Subcutaneous abdominal adipose tissue (tissue), 5 donors: ENCODE measurements at regions not wholly inside any gene's neighbourhood (a gene's known extent, or its start where the extent isn't known, plus 50 kb on each side); places are given as distances from the start of the nearest gene placed in this dataset.

Experiments used
- H3K27ac ChIP-seq: one replicate; pipeline ENCODE4 v1.7.0; 2013; ENCODE audit warnings: low read depth, mild to moderate bottlenecking, inconsistent platforms, low read length, moderate library complexity
- H3K27me3 ChIP-seq, 5 donors: one replicate each; pipeline ENCODE4 v1.7.0; 2013; ENCODE audit warnings: low read length in 5 of 5, inconsistent platforms in 1 of 5; ENCODE audit not compliant: control insufficient read depth in 5 of 5, insufficient read depth in 4 of 5
- H3K36me3 ChIP-seq, 5 donors: one replicate each; pipeline ENCODE4 v1.7.0; 2013; ENCODE audit warnings: low read length in 5 of 5; ENCODE audit not compliant: control insufficient read depth in 5 of 5, insufficient read depth in 5 of 5
- H3K4me1 ChIP-seq, 5 donors: one replicate each; pipeline ENCODE4 v1.7.0; 2013; ENCODE audit warnings: low read length in 5 of 5, mild to moderate bottlenecking in 3 of 5, moderate library complexity in 1 of 5; ENCODE audit not compliant: control insufficient read depth in 5 of 5, insufficient read depth in 5 of 5
- H3K4me3 ChIP-seq, 5 donors: one replicate each; pipeline ENCODE4 v1.7.0; 2013; ENCODE audit warnings: low read length in 5 of 5, low read depth in 1 of 5
- H3K9ac ChIP-seq, 5 donors: one replicate each; pipeline ENCODE4 v1.7.0; 2013; ENCODE audit warnings: low read length in 5 of 5, mild to moderate bottlenecking in 4 of 5, moderate library complexity in 3 of 5
- H3K9me3 ChIP-seq, 5 donors: one replicate each; pipeline ENCODE4 v1.7.0; 2013; ENCODE audit warnings: low read length in 5 of 5; ENCODE audit not compliant: control insufficient read depth in 5 of 5
- donor health status: healthy.
- donor health status: healthy.
- donor health status: healthy.
- donor health status: healthy.
- donor health status: healthy.

GRCh38 chr2:107648781-107649404, 177.8 kb upstream of the RGPD4 start:
- no peak overlapping the region for H3K9ac ChIP-seq
- H3K27me3 ChIP-seq, result no peaks in the 10 kb centered on the region
- no peak overlapping the region for H3K4me3 ChIP-seq
- no peak overlapping the region for H3K27ac ChIP-seq
- H3K4me1 ChIP-seq, result no peaks in the 10 kb centered on the region
- peaks cover 0 to 17% (median 12%) of the 10 kb centered on the region in 5 donors for H3K9me3 ChIP-seq
- H3K36me3 ChIP-seq, result no peaks in the 10 kb centered on the region

- Histone ChIP-seq H3K36me3 (no peaks in the 10 kb centered on the region), H3K9me3 (no peaks in the 10 kb centered on the region), H3K27ac (no peak overlapping the region), H3K4me3 (no peak overlapping the region), H3K4me1 (no peaks in the 10 kb centered on the region), H3K27me3 (no peaks in the 10 kb centered on the region), H3K9ac (no peak overlapping the region)
These were observed 169.6 kb upstream of the RGPD4 start for GRCh38 chr2:107657049-107657448.

GRCh38 chr2:107663632-107664031, 163.1 kb upstream of the RGPD4 start:
- H3K9ac ChIP-seq, result no peak overlapping the region
- H3K9me3 ChIP-seq, result peaks cover 0 to 2% (median 0%) of the 10 kb centered on the region in 5 donors
- no peak overlapping the region for H3K27ac ChIP-seq
- no peaks in the 10 kb centered on the region for H3K4me1 ChIP-seq
- no peak overlapping the region for H3K4me3 ChIP-seq
- no peaks in the 10 kb centered on the region for H3K36me3 ChIP-seq
- H3K27me3 ChIP-seq, result no peaks in the 10 kb centered on the region

- no peaks in the 10 kb centered on the region for H3K4me1 ChIP-seq
- H3K36me3 ChIP-seq, result no peaks in the 10 kb centered on the region
- peaks cover 5 to 16% (median 9%) of the 10 kb centered on the region in 5 donors for H3K9me3 ChIP-seq
- H3K9ac ChIP-seq, result no peak overlapping the region
- no peak overlapping the region for H3K27ac ChIP-seq
- no peak overlapping the region for H3K4me3 ChIP-seq
- no peaks in the 10 kb centered on the region for H3K27me3 ChIP-seq
These were observed 157.4 kb upstream of the RGPD4 start for GRCh38 chr2:107669335-107669734.

- no peaks in the 10 kb centered on the region for H3K36me3 ChIP-seq
- no peak overlapping the region for H3K4me3 ChIP-seq
- H3K9ac ChIP-seq, result no peak overlapping the region
- no peaks in the 10 kb centered on the region for H3K27me3 ChIP-seq
- H3K9me3 ChIP-seq, result no peaks in the 10 kb centered on the region
- H3K27ac ChIP-seq, result no peak overlapping the region
- no peaks in the 10 kb centered on the region for H3K4me1 ChIP-seq
These were observed 144.8 kb upstream of the RGPD4 start for GRCh38 chr2:107681936-107682335.

- no peaks in the 10 kb centered on the region for H3K36me3 ChIP-seq
- no peak overlapping the region for H3K27ac ChIP-seq
- H3K4me3 ChIP-seq, result no peak overlapping the region
- no peak overlapping the region for H3K9ac ChIP-seq
- no peaks in the 10 kb centered on the region for H3K27me3 ChIP-seq
- no peaks in the 10 kb centered on the region for H3K4me1 ChIP-seq
- H3K9me3 ChIP-seq, result no peaks in the 10 kb centered on the region
These were observed 142.3 kb upstream of the RGPD4 start for GRCh38 chr2:107684421-107684820.

GRCh38 chr2:107685421-107685986, 141.2 kb upstream of the RGPD4 start:
- Histone ChIP-seq H3K9ac (no peak overlapping the region), H3K27me3 (no peaks in the 10 kb centered on the region), H3K4me3 (no peak overlapping the region), H3K27ac (no peak overlapping the region), H3K9me3 (no peaks in the 10 kb centered on the region), H3K4me1 (no peaks in the 10 kb centered on the region), H3K36me3 (no peaks in the 10 kb centered on the region)

GRCh38 chr2:107687073-107687472, 139.6 kb upstream of the RGPD4 start:
- Histone ChIP-seq H3K27ac (no peak overlapping the region), H3K27me3 (no peaks in the 10 kb centered on the region), H3K36me3 (no peaks in the 10 kb centered on the region), H3K4me3 (no peak overlapping the region), H3K4me1 (no peaks in the 10 kb centered on the region), H3K9ac (no peak overlapping the region), H3K9me3 (no peaks in the 10 kb centered on the region)

GRCh38 chr2:107688135-107688534, 138.6 kb upstream of the RGPD4 start:
- Histone ChIP-seq H3K9me3 (no peaks in the 10 kb centered on the region), H3K9ac (no peak overlapping the region), H3K36me3 (no peaks in the 10 kb centered on the region), H3K27ac (no peak overlapping the region), H3K4me3 (no peak overlapping the region), H3K27me3 (no peaks in the 10 kb centered on the region), H3K4me1 (no peaks in the 10 kb centered on the region)

GRCh38 chr2:107693604-107694003, 133.1 kb upstream of the RGPD4 start:
- no peak overlapping the region for H3K9ac ChIP-seq
- no peaks in the 10 kb centered on the region for H3K36me3 ChIP-seq
- H3K27me3 ChIP-seq, result peaks cover 0 to 4% (median 0%) of the 10 kb centered on the region in 5 donors
- H3K27ac ChIP-seq, result no peak overlapping the region
- H3K4me3 ChIP-seq, result no peak overlapping the region
- no peaks in the 10 kb centered on the region for H3K4me1 ChIP-seq
- H3K9me3 ChIP-seq, result peaks cover 0 to 4% (median 0%) of the 10 kb centered on the region in 5 donors
